OCI-M2 (cell line): ENCODE measurements at regions not wholly inside any gene's neighbourhood (a gene's known extent, or its start where the extent isn't known, plus 50 kb on each side); places are given as distances from the start of the nearest gene placed in this dataset.

Experiments
- DNase-seq: peaks from one replicate; lab custom pipeline; 2025; ENCODE audit not compliant: unreplicated experiment; lab: John Stamatoyannopoulos, UW

GRCh38 chr10:91035650-91036292 lies 114.9 kb upstream of the ANKRD1 start:
- no peak for DNase-seq

- DNase-seq, result no peak
Observed at GRCh38 chr10:91036807-91037411, 116.0 kb upstream of the ANKRD1 start.

- DNase-seq, result no peak
Observed at GRCh38 chr10:91038971-91039370, 118.1 kb upstream of the ANKRD1 start.

- DNase-seq, result no peak
Observed at GRCh38 chr10:91040343-91040742, 119.5 kb upstream of the ANKRD1 start.

- no peak for DNase-seq
Observed at GRCh38 chr10:91042069-91042468, 121.2 kb upstream of the ANKRD1 start.

GRCh38 chr10:91043173-91043910 lies 122.5 kb upstream of the ANKRD1 start:
- DNase-seq, result no peak

GRCh38 chr10:91046869-91047268 lies 126.0 kb upstream of the ANKRD1 start:
- no peak for DNase-seq

- no peak for DNase-seq
Observed at GRCh38 chr10:91048380-91048779, 127.5 kb upstream of the ANKRD1 start.

- DNase-seq, result no peak
Observed at GRCh38 chr10:91049296-91049987, 128.6 kb upstream of the ANKRD1 start.

- no peak for DNase-seq
Observed at GRCh38 chr10:91049988-91050360, 129.1 kb upstream of the ANKRD1 start.

GRCh38 chr10:91050371-91051034 lies 129.6 kb upstream of the ANKRD1 start:
- no peak for DNase-seq

- DNase-seq, result no peak
Observed at GRCh38 chr10:91051829-91052228, 130.9 kb upstream of the ANKRD1 start.

GRCh38 chr10:91054325-91054724 lies 133.4 kb upstream of the ANKRD1 start:
- no peak for DNase-seq

GRCh38 chr10:91061187-91061586 lies 140.3 kb upstream of the ANKRD1 start:
- DNase-seq, result no peak

GRCh38 chr10:91061608-91062007 lies 140.7 kb upstream of the ANKRD1 start:
- DNase-seq, result no peak

GRCh38 chr10:91062091-91062490 lies 141.2 kb upstream of the ANKRD1 start:
- no peak for DNase-seq

GRCh38 chr10:91071786-91072185 lies 148.7 kb upstream of the PCGF5 start:
- DNase-seq, result no peak

- DNase-seq, result no peak
Observed at GRCh38 chr10:91073286-91073979, 147.0 kb upstream of the PCGF5 start.

- DNase-seq, result no peak
Observed at GRCh38 chr10:91076991-91077548, 143.4 kb upstream of the PCGF5 start.

- no peak for DNase-seq
Observed at GRCh38 chr10:91077549-91078071, 142.9 kb upstream of the PCGF5 start.
